ENCODE measurements at regions not wholly inside any gene's neighbourhood (a gene's known extent, or its start where the extent isn't known, plus 50 kb on each side); places are given as distances from the start of the nearest gene placed in this dataset.

- TF ChIP-seq CTCF (conservative IDR thresholded peaks at IDR 0.05; ENCODE audit: low read length): no peak
- TF ChIP-seq EZH2phosphoT487 (IDR thresholded peaks at IDR 0.05; ENCODE audit: borderline replicate concordance, low read depth, low read length): no peak
Observed at GRCh38 chr5:110335361-110336066, 391.0 kb downstream of the TMEM232 start.
